Stomach (tissue), 8 donors: ENCODE measurements at regions not wholly inside any gene's neighbourhood (a gene's known extent, or its start where the extent isn't known, plus 50 kb on each side); places are given as distances from the start of the nearest gene placed in this dataset.

Experiments used
- DNase-seq, 2 donors: peaks; one replicate each; pipeline versions ENCODE4 v3.0.0 to v3.0.0-alpha.2; 2013 to 2019
- H3K27ac ChIP-seq, 5 donors: fragments of 200-600 bp in 4 of 5; sonication (generic) in 4 of 5; one replicate each; pipeline ENCODE4 v1.5.1; 2013 to 2019; ENCODE audit warnings: mild to moderate bottlenecking in 1 of 5, moderate library complexity in 1 of 5
- H3K27me3 ChIP-seq, 3 donors: fragments of 200-600 bp; sonication (generic); one replicate each; pipeline ENCODE4 v1.5.1; 2017 to 2019; ENCODE audit warnings: mixed run types in 1 of 3
- H3K36me3 ChIP-seq, 4 donors: fragments of 200-600 bp; sonication (generic); 1 replicate in 3 of 4; 2 replicates in 1 of 4; pipeline ENCODE4 v1.5.1; 2016 to 2019
- H3K4me1 ChIP-seq, 4 donors: fragments of 200-600 bp; sonication (generic); one replicate each; pipeline ENCODE4 v1.5.1; 2016 to 2019
- H3K4me3 ChIP-seq, 4 donors: fragments of 200-600 bp; sonication (generic) in 3 of 4; one replicate each; pipeline ENCODE4 v1.5.1; 2016 to 2019; ENCODE audit warnings: mild to moderate bottlenecking in 1 of 4
- H3K9me3 ChIP-seq, 4 donors: fragments of 200-600 bp; sonication (generic); one replicate each; pipeline ENCODE4 v1.5.1; 2016 to 2019
- EP300 ChIP-seq: sonication (generic); formaldehyde crosslinking; IDR thresholded peaks from one replicate; pipeline ENCODE4 v1.6.1; 2017; ENCODE audit warnings: antibody characterized with exemption
- POLR2A ChIP-seq, 4 donors: fragments of 450-650 bp; IDR thresholded peaks; one replicate each; pipeline ENCODE4 v1.6.1; 2016; ENCODE audit warnings: antibody characterized with exemption in 4 of 4, control low read depth in 2 of 4, mild to moderate bottlenecking in 1 of 4, moderate library complexity in 1 of 4
- POLR2AphosphoS5 ChIP-seq, 3 donors: sonication (generic); formaldehyde crosslinking; IDR thresholded peaks; one replicate each; pipeline ENCODE4 v1.6.1; 2016; ENCODE audit warnings: antibody characterized with exemption in 3 of 3
- WGBS, 5 donors: extraction: QIAGEN DNeasy Blood & Tissue Kit in 3 of 5; methylation state at CpG; one replicate each; pipeline versions ENCODE4 v1.1.5 to v1.1.7; 2013 to 2018; 5-methylcytosine and 5-hydroxymethylcytosine counted together
- intact Hi-C: fragments of 100-400 bp; cut with DNase I; formaldehyde crosslinking; loops from one replicate; pipeline ENCODE4 v1.15.1; 2023; ENCODE audit warnings: low total_unique reads
- TF ChIP-seq, protein P1 (sequence below), 7 experiments: fragments of 450-650 bp in 4 of 7; fragments of 200-600 bp in 3 of 7; sonication (generic) in 3 of 7; IDR thresholded peaks; one replicate each; pipeline ENCODE4 v1.5.1; 2016 to 2019; ENCODE audit warnings: antibody characterized with exemption in 7 of 7, control low read depth in 2 of 7, mild to moderate bottlenecking in 1 of 7
- donor health status: healthy with polysubstance abuse.
- donor health status: Bipolar disorder and iron deficiency.
- donor health status: healthy.

DNA sequence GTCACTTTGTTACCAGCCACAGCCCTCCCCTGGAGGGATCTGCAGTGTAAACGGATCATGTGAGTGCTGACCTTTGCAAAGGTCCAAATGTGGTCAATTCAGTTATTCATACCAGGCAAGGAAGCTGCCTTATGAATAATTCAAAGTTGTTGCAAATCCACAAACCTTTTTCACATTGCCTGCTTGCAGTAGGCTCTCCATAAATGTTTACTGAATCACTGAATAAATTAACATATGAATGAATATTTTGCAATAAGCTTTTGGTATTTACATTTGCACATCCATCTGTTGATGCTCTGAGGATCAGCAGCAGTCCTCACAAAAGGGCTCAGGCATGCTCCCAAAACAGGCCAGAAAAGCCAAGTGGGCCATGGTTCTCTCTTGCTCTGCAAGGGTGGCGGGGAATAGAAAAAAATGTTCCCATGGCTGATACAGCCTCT lies 156.8 kb downstream of the VAPA start:
- WGBS, 5 donors = 59 to 76% (median 65%) methylated on average over 2 of the region's 2 CpGs
- peaks cover 0 to 25% (median 11%) of the 10 kb centered on the region in 4 donors for H3K4me1 ChIP-seq
- H3K27ac ChIP-seq = peak overlapping the region in 2 of 5 donors; percentile 31 to 64
- no peaks in the 10 kb centered on the region for H3K9me3 ChIP-seq
- intact Hi-C loops = no loop called here
- no peaks in the 10 kb centered on the region for H3K27me3 ChIP-seq
- TF ChIP-seq POLR2AphosphoS5 (IDR thresholded peaks at IDR 0.05) = peak in 1 of 3 donors; percentile 29
- TF ChIP-seq, protein P1, sequence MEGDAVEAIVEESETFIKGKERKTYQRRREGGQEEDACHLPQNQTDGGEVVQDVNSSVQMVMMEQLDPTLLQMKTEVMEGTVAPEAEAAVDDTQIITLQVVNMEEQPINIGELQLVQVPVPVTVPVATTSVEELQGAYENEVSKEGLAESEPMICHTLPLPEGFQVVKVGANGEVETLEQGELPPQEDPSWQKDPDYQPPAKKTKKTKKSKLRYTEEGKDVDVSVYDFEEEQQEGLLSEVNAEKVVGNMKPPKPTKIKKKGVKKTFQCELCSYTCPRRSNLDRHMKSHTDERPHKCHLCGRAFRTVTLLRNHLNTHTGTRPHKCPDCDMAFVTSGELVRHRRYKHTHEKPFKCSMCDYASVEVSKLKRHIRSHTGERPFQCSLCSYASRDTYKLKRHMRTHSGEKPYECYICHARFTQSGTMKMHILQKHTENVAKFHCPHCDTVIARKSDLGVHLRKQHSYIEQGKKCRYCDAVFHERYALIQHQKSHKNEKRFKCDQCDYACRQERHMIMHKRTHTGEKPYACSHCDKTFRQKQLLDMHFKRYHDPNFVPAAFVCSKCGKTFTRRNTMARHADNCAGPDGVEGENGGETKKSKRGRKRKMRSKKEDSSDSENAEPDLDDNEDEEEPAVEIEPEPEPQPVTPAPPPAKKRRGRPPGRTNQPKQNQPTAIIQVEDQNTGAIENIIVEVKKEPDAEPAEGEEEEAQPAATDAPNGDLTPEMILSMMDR (IDR thresholded peaks at IDR 0.05) = no peak
- no peak overlapping the region for H3K4me3 ChIP-seq
- no peak for DNase-seq
- H3K36me3 ChIP-seq = no peaks in the 10 kb centered on the region

DNA sequence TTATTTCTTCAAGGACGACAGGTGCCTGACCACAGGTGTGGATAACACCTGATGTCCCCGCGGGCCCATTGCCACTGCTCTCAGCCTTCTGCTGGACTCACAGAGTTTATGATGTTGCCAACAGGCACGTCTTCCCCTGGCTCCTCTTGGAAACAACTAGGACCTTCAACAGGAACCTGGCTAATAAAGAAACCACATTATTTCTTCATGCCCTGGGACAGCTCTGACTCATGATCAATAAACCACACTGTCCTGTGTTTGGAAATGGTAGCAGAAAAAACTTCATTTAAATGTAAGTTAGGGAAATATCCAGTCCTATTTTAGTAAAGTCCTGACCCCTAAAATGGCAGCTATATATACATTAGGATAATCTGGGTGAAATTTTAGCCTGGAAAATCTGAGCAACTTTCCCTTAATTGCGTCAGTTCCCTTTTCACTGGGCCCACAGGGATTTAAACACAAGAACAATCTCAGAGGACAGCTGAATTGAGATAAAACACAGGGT lies 158.9 kb downstream of the VAPA start:
- intact Hi-C loops = no loop called here

DNA sequence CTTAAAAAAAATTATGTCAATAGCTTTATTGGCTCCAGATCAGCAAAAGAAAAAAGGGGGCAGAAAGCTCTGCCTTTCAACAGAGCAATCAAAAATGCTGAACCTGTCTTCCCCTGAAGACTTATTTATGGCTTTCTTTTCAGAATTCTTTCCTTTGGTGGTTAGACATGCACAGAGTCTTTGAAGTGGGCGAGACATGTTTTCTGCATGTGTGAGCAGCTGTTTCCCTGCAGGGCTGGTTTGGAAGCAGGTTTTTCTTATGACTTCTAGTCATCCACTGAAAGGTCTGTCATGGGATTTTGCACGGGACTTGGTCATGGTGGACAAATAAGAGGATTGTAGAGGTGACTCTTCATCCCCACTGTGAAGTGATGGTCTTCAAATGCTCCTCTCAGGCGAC lies 160.3 kb downstream of the VAPA start:
- Histone ChIP-seq H3K27me3 (no peaks in the 10 kb centered on the region), H3K36me3 (no peaks in the 10 kb centered on the region), H3K4me1 (peaks cover 0 to 12% (median 3%) of the 10 kb centered on the region in 4 donors), H3K9me3 (no peaks in the 10 kb centered on the region), H3K4me3 (no peak overlapping the region), H3K27ac (no peak overlapping the region)
- TF ChIP-seq, protein P1 (IDR thresholded peaks at IDR 0.05) = no peak
- TF ChIP-seq POLR2A (IDR thresholded peaks at IDR 0.05) (no peak), POLR2AphosphoS5 (IDR thresholded peaks at IDR 0.05) (no peak), EP300 (no peak)
- DNase-seq = no peak
- 61 to 78% (median 68%) methylated on average over 3 of the region's 3 CpGs for WGBS, 5 donors
- intact Hi-C loops = no loop called here

More for the DNA sequence above, 158.9 kb downstream of the VAPA start:
- Histone ChIP-seq H3K4me3 (no peak overlapping the region), H3K4me1 (peaks cover 0 to 19% (median 9%) of the 10 kb centered on the region in 4 donors), H3K27ac (no peak overlapping the region), H3K36me3 (no peaks in the 10 kb centered on the region), H3K27me3 (no peaks in the 10 kb centered on the region), H3K9me3 (no peaks in the 10 kb centered on the region)
- WGBS, 5 donors = 73 to 92% (median 85%) methylated on average over 5 of the region's 5 CpGs
- DNase-seq = no peak
- TF ChIP-seq EP300 = no peak
- TF ChIP-seq POLR2AphosphoS5 (IDR thresholded peaks at IDR 0.05) = no peak
- TF ChIP-seq POLR2A (IDR thresholded peaks at IDR 0.05) = no peak
- TF ChIP-seq, protein P1 (IDR thresholded peaks at IDR 0.05) = no peak

DNA sequence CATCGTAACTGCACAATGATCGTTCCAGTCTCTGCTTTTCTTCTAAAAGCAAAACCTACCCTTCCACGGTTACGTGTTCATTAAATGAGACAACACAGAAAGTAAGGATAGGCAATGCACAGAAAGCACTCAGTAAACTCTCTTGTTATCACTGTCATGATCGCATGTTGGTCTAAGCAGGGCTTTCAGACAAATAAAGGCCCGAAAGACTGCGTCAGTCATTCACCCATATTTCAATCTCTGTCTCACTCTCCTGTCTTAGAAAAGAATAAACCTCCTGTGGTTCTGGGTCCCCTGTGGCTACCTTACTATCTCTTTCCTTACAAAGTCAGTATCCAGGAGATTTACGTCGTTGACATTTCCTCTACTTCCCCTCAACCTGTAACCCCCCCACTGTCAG lies 160.9 kb downstream of the VAPA start:
- H3K4me3 ChIP-seq = no peak overlapping the region
- DNase-seq = no peak
- H3K27ac ChIP-seq = no peak overlapping the region
- no peak for TF ChIP-seq POLR2A (IDR thresholded peaks at IDR 0.05)
- TF ChIP-seq EP300 = no peak
- intact Hi-C loops = no loop called here
- H3K4me1 ChIP-seq = peaks cover 0 to 12% (median 2%) of the 10 kb centered on the region in 4 donors
- 81 to 90% (median 86%) methylated on average over 9 of the region's 9 CpGs for WGBS, 5 donors
- H3K27me3 ChIP-seq = no peaks in the 10 kb centered on the region
- no peaks in the 10 kb centered on the region for H3K36me3 ChIP-seq
- no peaks in the 10 kb centered on the region for H3K9me3 ChIP-seq

DNA sequence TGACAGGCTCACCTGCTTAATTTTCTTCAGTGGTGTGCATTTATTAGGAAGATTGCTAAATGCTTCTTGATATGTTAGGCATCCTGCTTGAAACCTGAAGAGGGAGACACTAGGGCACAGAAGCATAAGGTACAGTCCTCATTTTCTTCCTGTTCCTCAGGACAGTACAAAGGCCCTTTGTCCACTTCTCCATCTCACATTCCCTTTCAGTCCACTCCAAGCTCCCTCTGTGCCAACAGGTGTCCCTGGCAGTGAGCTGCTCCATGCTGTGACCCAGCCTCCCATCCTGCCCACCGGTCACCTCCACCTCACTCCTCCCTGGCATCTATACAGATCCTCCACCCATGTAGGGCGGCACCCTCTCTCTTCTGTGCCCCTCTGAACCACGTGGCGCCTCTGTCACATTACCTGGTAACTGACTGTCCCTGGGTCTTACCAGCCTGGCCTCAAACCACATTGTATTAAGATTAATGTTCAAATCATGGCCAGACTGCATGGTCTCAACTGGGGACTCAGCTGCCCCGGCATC lies 162.8 kb downstream of the VAPA start:
- Histone ChIP-seq H3K27ac (no peak overlapping the region), H3K9me3 (no peaks in the 10 kb centered on the region), H3K4me3 (no peak overlapping the region), H3K36me3 (no peaks in the 10 kb centered on the region), H3K4me1 (peaks cover 0 to 5% (median 0%) of the 10 kb centered on the region in 4 donors), H3K27me3 (no peaks in the 10 kb centered on the region)
- no peak for TF ChIP-seq EP300
- TF ChIP-seq, protein P1 (IDR thresholded peaks at IDR 0.05) = no peak
- peak in 1 of 2 donors; percentile 32 for DNase-seq
- 79 to 90% (median 86%) methylated on average over 5 of the region's 5 CpGs for WGBS, 5 donors
- intact Hi-C loops = no loop called here
